ENCODE measurements at regions not wholly inside any gene's neighbourhood (a gene's known extent, or its start where the extent isn't known, plus 50 kb on each side); places are given as distances from the start of the nearest gene placed in this dataset.

DNA sequence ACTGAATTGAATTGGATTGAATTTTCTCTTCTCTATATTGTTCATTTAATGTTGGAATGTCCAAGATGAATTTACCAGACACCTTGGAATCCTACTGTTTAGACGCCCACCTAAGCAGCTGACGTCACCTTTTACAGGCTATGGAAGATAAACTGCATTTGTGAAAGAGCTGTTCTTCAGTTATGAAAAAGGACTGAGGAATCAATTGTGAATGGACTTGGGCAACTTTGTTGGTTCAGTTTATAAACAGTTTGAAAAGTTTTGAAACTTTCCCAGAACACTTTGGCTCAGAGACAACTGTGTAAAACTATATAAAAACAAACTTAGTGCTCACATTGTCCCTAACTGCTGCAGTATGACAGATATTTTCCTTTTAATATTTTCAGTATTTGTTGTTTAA, 590.8 kb upstream of the SPRY2 start:
- POLR2A ChIA-PET = no interaction called here
- no peaks in the 10 kb centered on the region for H3K36me3 ChIP-seq (ENCODE audit: control insufficient read depth in 2 of 2, insufficient read depth in 1 of 2, low read length in 2 of 2)
- H3K9me3 ChIP-seq (ENCODE audit: control insufficient read depth, insufficient read depth, low read depth, low read length) = no peaks in the 10 kb centered on the region

DNA sequence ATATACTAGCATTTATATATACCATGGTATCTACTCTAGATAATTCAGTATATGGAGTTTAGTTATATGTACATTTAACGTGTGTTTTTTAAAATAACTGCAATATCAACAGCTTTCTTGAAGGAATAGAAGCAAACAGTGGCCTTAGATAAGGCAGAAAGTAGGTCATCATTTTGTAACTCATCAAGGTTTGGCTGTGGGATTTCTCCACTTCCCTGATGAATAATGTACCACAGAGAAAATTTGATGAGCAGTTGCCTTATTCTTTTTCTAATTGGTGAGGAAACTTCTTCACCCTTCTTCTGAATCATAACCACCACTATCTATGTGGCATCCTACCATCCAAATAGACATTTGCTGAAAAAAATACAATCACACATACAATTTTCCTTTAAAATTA, 590.2 kb upstream of the SPRY2 start:
- POLR2A ChIA-PET = no interaction called here
- Histone ChIP-seq H3K36me3 (ENCODE audit: control insufficient read depth in 2 of 2, insufficient read depth in 1 of 2, low read length in 2 of 2) (no peaks in the 10 kb centered on the region), H3K4me3 (ENCODE audit: low read depth, low read length) (no peak overlapping the region), H3K27ac (ENCODE audit: extremely low read depth, low read depth, low read length) (no peak overlapping the region), H3K4me1 (ENCODE audit: control insufficient read depth, insufficient read depth, low read length) (no peaks in the 10 kb centered on the region), H3K9me3 (ENCODE audit: control insufficient read depth, insufficient read depth, low read depth, low read length) (no peaks in the 10 kb centered on the region)
- TF ChIP-seq SCRT1 (tag by site-specific recombination; IDR thresholded peaks at IDR 0.05; ENCODE audit: borderline replicate concordance) (no peak), ZNF416 (tag by site-specific recombination; IDR thresholded peaks at IDR 0.05) (no peak)
- TF ChIP-seq, protein P1, sequence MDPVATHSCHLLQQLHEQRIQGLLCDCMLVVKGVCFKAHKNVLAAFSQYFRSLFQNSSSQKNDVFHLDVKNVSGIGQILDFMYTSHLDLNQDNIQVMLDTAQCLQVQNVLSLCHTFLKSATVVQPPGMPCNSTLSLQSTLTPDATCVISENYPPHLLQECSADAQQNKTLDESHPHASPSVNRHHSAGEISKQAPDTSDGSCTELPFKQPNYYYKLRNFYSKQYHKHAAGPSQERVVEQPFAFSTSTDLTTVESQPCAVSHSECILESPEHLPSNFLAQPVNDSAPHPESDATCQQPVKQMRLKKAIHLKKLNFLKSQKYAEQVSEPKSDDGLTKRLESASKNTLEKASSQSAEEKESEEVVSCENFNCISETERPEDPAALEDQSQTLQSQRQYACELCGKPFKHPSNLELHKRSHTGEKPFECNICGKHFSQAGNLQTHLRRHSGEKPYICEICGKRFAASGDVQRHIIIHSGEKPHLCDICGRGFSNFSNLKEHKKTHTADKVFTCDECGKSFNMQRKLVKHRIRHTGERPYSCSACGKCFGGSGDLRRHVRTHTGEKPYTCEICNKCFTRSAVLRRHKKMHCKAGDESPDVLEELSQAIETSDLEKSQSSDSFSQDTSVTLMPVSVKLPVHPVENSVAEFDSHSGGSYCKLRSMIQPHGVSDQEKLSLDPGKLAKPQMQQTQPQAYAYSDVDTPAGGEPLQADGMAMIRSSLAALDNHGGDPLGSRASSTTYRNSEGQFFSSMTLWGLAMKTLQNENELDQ (tag by site-specific recombination; IDR thresholded peaks at IDR 0.05; ENCODE audit: low read depth) = no peak
- CTCF ChIA-PET = no interaction called here

More for the DNA sequence above, 590.8 kb upstream of the SPRY2 start:
- TF ChIP-seq ZNF426 (tag by site-specific recombination; IDR thresholded peaks at IDR 0.05) (no peak), ZNF394 (tag by site-specific recombination; IDR thresholded peaks at IDR 0.05; ENCODE audit: borderline replicate concordance) (no peak), ZXDB (tag by site-specific recombination; IDR thresholded peaks at IDR 0.05) (no peak), ZNF660 (tag by site-specific recombination; IDR thresholded peaks at IDR 0.05) (no peak), ZNF114 (tag by site-specific recombination; IDR thresholded peaks at IDR 0.05) (no peak), ZNF549 (tag by site-specific recombination; IDR thresholded peaks at IDR 0.05) (no peak), ZNF292 (tag by site-specific recombination; IDR thresholded peaks at IDR 0.05; ENCODE audit: borderline replicate concordance, low read depth) (no peak), ZNF16 (tag by site-specific recombination; IDR thresholded peaks at IDR 0.05; ENCODE audit: low read depth) (no peak), ZNF214 (tag by site-specific recombination; IDR thresholded peaks at IDR 0.05; ENCODE audit: borderline replicate concordance) (no peak), ZNF274 (IDR thresholded peaks at IDR 0.05; ENCODE audit: low read length) (no peak), ZNF274 (tag by site-specific recombination; IDR thresholded peaks at IDR 0.05; ENCODE audit: borderline replicate concordance) (no peak), TRIM28 (IDR thresholded peaks at IDR 0.05; ENCODE audit: borderline replicate concordance, low read length) (no peak), KLF16 (tag by site-specific recombination; IDR thresholded peaks at IDR 0.05) (no peak), MEIS1 (CRISPR knock-in tag; IDR thresholded peaks at IDR 0.05; ENCODE audit: borderline replicate concordance) (no peak), MYNN (tag by site-specific recombination; IDR thresholded peaks at IDR 0.05; ENCODE audit: borderline replicate concordance) (no peak)
- TF ChIP-seq, protein P2, sequence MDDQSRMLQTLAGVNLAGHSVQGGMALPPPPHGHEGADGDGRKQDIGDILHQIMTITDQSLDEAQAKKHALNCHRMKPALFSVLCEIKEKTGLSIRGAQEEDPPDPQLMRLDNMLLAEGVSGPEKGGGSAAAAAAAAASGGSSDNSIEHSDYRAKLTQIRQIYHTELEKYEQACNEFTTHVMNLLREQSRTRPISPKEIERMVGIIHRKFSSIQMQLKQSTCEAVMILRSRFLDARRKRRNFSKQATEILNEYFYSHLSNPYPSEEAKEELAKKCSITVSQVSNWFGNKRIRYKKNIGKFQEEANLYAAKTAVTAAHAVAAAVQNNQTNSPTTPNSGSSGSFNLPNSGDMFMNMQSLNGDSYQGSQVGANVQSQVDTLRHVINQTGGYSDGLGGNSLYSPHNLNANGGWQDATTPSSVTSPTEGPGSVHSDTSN (CRISPR knock-in tag; IDR thresholded peaks at IDR 0.05) = no peak
- TF ChIP-seq, protein P3, sequence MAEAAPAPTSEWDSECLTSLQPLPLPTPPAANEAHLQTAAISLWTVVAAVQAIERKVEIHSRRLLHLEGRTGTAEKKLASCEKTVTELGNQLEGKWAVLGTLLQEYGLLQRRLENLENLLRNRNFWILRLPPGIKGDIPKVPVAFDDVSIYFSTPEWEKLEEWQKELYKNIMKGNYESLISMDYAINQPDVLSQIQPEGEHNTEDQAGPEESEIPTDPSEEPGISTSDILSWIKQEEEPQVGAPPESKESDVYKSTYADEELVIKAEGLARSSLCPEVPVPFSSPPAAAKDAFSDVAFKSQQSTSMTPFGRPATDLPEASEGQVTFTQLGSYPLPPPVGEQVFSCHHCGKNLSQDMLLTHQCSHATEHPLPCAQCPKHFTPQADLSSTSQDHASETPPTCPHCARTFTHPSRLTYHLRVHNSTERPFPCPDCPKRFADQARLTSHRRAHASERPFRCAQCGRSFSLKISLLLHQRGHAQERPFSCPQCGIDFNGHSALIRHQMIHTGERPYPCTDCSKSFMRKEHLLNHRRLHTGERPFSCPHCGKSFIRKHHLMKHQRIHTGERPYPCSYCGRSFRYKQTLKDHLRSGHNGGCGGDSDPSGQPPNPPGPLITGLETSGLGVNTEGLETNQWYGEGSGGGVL (tag by site-specific recombination; IDR thresholded peaks at IDR 0.05) = no peak
- TF ChIP-seq, protein P4, sequence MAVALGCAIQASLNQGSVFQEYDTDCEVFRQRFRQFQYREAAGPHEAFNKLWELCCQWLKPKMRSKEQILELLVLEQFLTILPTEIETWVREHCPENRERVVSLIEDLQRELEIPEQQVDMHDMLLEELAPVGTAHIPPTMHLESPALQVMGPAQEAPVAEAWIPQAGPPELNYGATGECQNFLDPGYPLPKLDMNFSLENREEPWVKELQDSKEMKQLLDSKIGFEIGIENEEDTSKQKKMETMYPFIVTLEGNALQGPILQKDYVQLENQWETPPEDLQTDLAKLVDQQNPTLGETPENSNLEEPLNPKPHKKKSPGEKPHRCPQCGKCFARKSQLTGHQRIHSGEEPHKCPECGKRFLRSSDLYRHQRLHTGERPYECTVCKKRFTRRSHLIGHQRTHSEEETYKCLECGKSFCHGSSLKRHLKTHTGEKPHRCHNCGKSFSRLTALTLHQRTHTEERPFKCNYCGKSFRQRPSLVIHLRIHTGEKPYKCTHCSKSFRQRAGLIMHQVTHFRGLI (tag by site-specific recombination; IDR thresholded peaks at IDR 0.05) = no peak
- TF ChIP-seq, protein P5, sequence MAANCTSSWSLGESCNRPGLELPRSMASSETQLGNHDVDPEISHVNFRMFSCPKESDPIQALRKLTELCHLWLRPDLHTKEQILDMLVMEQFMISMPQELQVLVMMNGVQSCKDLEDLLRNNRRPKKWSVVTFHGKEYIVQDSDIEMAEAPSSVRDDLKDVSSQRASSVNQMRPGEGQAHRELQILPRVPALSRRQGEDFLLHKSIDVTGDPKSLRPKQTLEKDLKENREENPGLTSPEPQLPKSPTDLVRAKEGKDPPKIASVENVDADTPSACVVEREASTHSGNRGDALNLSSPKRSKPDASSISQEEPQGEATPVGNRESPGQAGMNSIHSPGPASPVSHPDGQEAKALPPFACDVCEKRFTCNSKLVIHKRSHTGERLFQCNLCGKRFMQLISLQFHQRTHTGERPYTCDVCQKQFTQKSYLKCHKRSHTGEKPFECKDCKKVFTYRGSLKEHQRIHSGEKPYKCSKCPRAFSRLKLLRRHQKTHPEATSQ (tag by site-specific recombination; IDR thresholded peaks at IDR 0.05) = no peak
- TF ChIP-seq, protein P6, sequence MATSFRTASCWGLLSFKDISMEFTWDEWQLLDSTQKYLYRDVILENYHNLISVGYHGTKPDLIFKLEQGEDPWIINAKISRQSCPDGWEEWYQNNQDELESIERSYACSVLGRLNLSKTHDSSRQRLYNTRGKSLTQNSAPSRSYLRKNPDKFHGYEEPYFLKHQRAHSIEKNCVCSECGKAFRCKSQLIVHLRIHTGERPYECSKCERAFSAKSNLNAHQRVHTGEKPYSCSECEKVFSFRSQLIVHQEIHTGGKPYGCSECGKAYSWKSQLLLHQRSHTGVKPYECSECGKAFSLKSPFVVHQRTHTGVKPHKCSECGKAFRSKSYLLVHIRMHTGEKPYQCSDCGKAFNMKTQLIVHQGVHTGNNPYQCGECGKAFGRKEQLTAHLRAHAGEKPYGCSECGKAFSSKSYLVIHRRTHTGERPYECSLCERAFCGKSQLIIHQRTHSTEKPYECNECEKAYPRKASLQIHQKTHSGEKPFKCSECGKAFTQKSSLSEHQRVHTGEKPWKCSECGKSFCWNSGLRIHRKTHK (tag by site-specific recombination; IDR thresholded peaks at IDR 0.05) = no peak
- TF ChIP-seq, protein P7, sequence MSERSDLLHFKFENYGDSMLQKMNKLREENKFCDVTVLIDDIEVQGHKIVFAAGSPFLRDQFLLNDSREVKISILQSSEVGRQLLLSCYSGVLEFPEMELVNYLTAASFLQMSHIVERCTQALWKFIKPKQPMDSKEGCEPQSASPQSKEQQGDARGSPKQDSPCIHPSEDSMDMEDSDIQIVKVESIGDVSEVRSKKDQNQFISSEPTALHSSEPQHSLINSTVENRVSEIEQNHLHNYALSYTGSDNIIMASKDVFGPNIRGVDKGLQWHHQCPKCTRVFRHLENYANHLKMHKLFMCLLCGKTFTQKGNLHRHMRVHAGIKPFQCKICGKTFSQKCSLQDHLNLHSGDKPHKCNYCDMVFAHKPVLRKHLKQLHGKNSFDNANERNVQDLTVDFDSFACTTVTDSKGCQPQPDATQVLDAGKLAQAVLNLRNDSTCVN (tag by site-specific recombination; optimal IDR thresholded peaks at IDR 0.05) = no peak
- H3K4me3 ChIP-seq (ENCODE audit: low read depth, low read length) = no peak overlapping the region
- CTCF ChIA-PET = no interaction called here
- no peaks in the 10 kb centered on the region for H3K4me1 ChIP-seq (ENCODE audit: control insufficient read depth, insufficient read depth, low read length)
- no peak overlapping the region for H3K27ac ChIP-seq (ENCODE audit: extremely low read depth, low read depth, low read length)
